HG03565 (cell line): ENCODE measurements at regions not wholly inside any gene's neighbourhood (a gene's known extent, or its start where the extent isn't known, plus 50 kb on each side); places are given as distances from the start of the nearest gene placed in this dataset.

Source experiments
- ATAC-seq: cut with Tn5 transposase; IDR thresholded peaks from one replicate; pipeline ENCODE4 v1.9.1; 2021; ENCODE audit warnings: mild to moderate bottlenecking, moderate library complexity; ENCODE audit not compliant: unreplicated experiment

DNA sequence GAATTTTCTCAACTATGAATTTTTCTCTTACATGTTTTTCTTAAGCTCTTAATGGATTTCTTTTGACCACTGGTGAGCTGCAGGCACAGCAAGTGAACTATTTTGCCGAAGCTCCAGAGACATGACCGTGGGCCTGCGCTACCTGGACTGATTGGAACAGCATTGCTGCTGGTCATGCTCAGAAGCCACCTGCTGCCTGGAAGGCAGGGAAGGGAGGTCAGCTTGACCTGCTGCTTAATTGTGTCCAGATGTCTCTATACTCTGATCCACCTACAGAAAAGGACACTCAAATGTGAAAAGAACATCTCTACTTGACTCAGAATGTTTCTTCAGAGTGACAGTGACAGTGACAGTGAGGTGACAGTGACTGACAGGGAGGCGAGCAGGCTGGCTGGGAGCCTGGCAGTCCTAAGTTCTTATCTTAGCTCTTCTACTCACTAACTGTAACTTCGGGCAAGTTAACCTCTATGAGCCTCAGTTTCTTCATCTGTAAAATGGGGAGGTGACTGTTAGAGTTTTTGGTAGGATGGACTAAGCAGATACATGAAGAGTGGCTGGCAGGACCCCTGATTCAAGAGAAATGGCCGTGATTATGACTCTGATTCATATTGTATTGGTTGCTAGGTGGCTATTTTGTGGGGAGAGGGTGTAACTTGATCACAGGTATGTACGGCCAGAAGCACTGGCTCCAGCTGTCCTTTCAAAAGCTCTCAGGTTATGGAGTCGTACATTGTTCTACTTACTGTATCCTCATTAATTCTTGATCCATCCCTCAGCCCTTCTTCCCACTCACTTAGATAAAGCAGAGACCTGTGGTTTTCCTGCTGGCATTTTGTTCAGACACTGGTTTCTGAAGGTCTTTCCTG is 54.8 kb upstream of the DLG1 start:
- no peak for ATAC-seq

- no peak for ATAC-seq
These were observed 54.0 kb upstream of the DLG1 start for GRCh38 chr3:197352382-197352781.

DNA sequence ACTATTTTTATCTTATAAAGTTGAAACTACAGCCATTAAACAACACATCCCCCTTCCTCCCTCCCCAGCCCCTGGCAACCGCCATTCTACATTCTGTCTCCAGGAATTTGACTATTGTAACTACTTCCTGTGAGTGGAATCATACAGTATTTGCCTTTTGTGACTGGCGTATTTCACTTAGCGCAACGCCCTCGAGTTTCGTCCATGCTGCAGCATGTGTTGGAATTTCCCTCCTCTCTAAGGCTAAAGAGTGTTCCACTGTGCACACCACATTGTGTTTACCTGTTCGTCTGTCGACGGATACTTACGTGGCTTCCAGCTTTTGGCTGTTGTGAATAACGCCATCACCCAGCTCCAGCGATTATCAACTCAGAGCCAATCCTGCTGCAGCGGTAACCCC is 52.0 kb upstream of the DLG1 start:
- ATAC-seq, result no peak

GRCh38 chr3:197349368-197349767 is 51.0 kb upstream of the DLG1 start:
- ATAC-seq, result no peak
